H1 (cell line): ENCODE measurements at regions not wholly inside any gene's neighbourhood (a gene's known extent, or its start where the extent isn't known, plus 50 kb on each side); places are given as distances from the start of the nearest gene placed in this dataset.

Source experiments
- CHD7 ChIP-seq: fragments of 300-600 bp; sonication (generic); IDR thresholded peaks from 2 replicates; pipeline ENCODE4 v1.7.1; 2012; ENCODE audit warnings: low read length, moderate library complexity, mild to moderate bottlenecking, inconsistent platforms; ENCODE audit not compliant: insufficient replicate concordance
- JUN ChIP-seq: IDR thresholded peaks from 2 replicates; pipeline ENCODE4 v1.6.1; 2011; ENCODE audit warnings: low read depth, mild to moderate bottlenecking, improper control_type of control experiment, low read length
- SIX5 ChIP-seq: IDR thresholded peaks from 2 replicates; pipeline ENCODE4 v1.6.1; 2011; ENCODE audit warnings: mild to moderate bottlenecking, low read depth, low read length
- TCF12 ChIP-seq: IDR thresholded peaks from 2 replicates; pipeline ENCODE4 v1.6.1; 2011; ENCODE audit warnings: low read depth, mild to moderate bottlenecking, low read length

- TF ChIP-seq CHD7 (no peak), JUN (no peak), SIX5 (no peak), TCF12 (no peak)
- TF ChIP-seq, all 59 proteins: peak for 0
Measured at GRCh38 chr12:105819549-105819948, 319.2 kb downstream of the NUAK1 start (continued).
